Astrocyte (in vitro differentiated cells and primary cell): ENCODE measurements at regions not wholly inside any gene's neighbourhood (a gene's known extent, or its start where the extent isn't known, plus 50 kb on each side); places are given as distances from the start of the nearest gene placed in this dataset.

ENCODE experiments used
- EZH2 ChIP-seq: IDR thresholded peaks from 2 replicates; pipeline ENCODE4 v1.6.1; 2012; ENCODE audit warnings: mild to moderate bottlenecking, low read length, inconsistent platforms; ENCODE audit not compliant: insufficient read depth
- TF ChIP-seq, protein P1 (sequence below): IDR thresholded peaks from 2 replicates; pipeline ENCODE4 v1.5.1; 2011; ENCODE audit warnings: low read depth, mild to moderate bottlenecking, inconsistent platforms, low read length, moderate library complexity; ENCODE audit not compliant: insufficient read depth

DNA sequence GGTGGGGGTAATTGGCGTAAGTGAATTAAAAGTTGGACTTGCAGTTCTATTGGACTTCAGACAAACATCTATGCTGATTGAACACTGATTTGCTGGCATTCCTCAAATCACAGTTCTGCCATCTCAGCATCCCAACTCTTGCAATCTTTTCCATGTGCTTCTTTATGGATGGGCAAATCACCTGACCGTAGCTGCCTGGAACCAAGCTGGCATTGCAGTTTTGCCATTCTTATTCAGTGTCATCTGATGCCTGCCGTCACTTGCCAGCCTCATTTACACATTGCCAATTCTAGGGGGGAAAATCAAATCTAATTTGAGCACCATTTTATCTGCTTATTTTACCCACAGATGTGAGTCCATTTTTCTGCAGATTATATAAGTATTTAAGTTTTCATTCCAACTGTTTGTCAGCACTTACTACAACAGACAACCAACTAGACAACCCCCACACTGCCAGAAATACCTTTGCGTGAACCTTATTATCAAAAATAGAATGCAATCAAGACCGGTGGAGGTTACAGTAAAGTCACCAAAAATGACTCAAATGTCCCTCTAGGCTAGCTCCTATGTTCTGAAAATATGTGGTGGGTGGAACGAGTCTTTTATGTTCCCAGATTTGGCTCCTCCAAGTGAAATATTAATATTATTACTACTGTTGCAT, 172.3 kb upstream of the CTBP2 start:
- TF ChIP-seq, protein P1, sequence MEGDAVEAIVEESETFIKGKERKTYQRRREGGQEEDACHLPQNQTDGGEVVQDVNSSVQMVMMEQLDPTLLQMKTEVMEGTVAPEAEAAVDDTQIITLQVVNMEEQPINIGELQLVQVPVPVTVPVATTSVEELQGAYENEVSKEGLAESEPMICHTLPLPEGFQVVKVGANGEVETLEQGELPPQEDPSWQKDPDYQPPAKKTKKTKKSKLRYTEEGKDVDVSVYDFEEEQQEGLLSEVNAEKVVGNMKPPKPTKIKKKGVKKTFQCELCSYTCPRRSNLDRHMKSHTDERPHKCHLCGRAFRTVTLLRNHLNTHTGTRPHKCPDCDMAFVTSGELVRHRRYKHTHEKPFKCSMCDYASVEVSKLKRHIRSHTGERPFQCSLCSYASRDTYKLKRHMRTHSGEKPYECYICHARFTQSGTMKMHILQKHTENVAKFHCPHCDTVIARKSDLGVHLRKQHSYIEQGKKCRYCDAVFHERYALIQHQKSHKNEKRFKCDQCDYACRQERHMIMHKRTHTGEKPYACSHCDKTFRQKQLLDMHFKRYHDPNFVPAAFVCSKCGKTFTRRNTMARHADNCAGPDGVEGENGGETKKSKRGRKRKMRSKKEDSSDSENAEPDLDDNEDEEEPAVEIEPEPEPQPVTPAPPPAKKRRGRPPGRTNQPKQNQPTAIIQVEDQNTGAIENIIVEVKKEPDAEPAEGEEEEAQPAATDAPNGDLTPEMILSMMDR: no peak
- no peak for TF ChIP-seq EZH2
